Common myeloid progenitor, CD34-positive (primary cell): ENCODE measurements at regions not wholly inside any gene's neighbourhood (a gene's known extent, or its start where the extent isn't known, plus 50 kb on each side); places are given as distances from the start of the nearest gene placed in this dataset.

ENCODE experiments used
- CTCF ChIA-PET: fragments of 350-600 bp; sonication (Branson Sonifier 250); formaldehyde crosslinking; loops from one replicate; lab custom pipeline; 2021; ENCODE audit warnings: antibody characterized with exemption; lab: Charles Lee
- POLR2A ChIA-PET: fragments of 350-600 bp; sonication (Branson Sonifier 250); formaldehyde crosslinking; loops from one replicate; lab custom pipeline; 2021; ENCODE audit warnings: antibody characterized with exemption; lab: Charles Lee
- DNase-seq, 3 donors: peaks; one replicate each; pipeline versions ENCODE4 v3.0.0 to v3.0.0-alpha.2; 2013
- H3K27ac ChIP-seq, 2 experiments: 1 replicate in 1 of 2; 2 replicates in 1 of 2; pipeline ENCODE4 v1.7.0; 2013; ENCODE audit warnings: inconsistent platforms in 2 of 2, low read length in 2 of 2, mild to moderate bottlenecking in 2 of 2, low read depth in 1 of 2, moderate library complexity in 1 of 2; ENCODE audit not compliant: severe bottlenecking in 2 of 2, insufficient read depth in 1 of 2, poor library complexity in 1 of 2
- H3K27me3 ChIP-seq, 5 experiments: replicated peaks in 2 of 5; 1 replicate in 3 of 5; 2 replicates in 2 of 5; pipeline versions ENCODE4 v1.6.1 to v1.7.0; 2013; ENCODE audit warnings: low read length in 4 of 5, mild to moderate bottlenecking in 2 of 5, moderate library complexity in 2 of 5, inconsistent platforms in 1 of 5; ENCODE audit not compliant: insufficient read depth in 5 of 5, control insufficient read depth in 4 of 5
- H3K36me3 ChIP-seq, 4 experiments: 1 replicate in 2 of 4; 2 replicates in 2 of 4; pipeline versions ENCODE4 v1.6.1 to v1.7.0; 2013; ENCODE audit warnings: low read length in 3 of 4, control low read depth in 1 of 4, mild to moderate bottlenecking in 1 of 4; ENCODE audit not compliant: control insufficient read depth in 4 of 4, insufficient read depth in 4 of 4
- H3K4me1 ChIP-seq, 4 experiments: 1 replicate in 3 of 4; 2 replicates in 1 of 4; pipeline versions ENCODE4 v1.6.1 to v1.7.1; 2013; ENCODE audit warnings: low read length in 3 of 4, mild to moderate bottlenecking in 3 of 4, control low read depth in 1 of 4, inconsistent platforms in 1 of 4, moderate library complexity in 1 of 4; ENCODE audit not compliant: control insufficient read depth in 4 of 4, insufficient read depth in 4 of 4; ENCODE audit errors: control extremely low read depth in 1 of 4
- H3K4me3 ChIP-seq, 7 experiments: 1 replicate in 4 of 7; 2 replicates in 3 of 7; pipeline versions ENCODE4 v1.5.1 to v1.7.0; 2013; ENCODE audit warnings: mild to moderate bottlenecking in 7 of 7, low read length in 6 of 7, moderate library complexity in 6 of 7, inconsistent platforms in 2 of 7, low read depth in 2 of 7, control low read depth in 1 of 7; ENCODE audit not compliant: insufficient read depth in 4 of 7, control insufficient read depth in 1 of 7; ENCODE audit errors: extremely low read depth in 1 of 7
- H3K9me3 ChIP-seq, 5 experiments: 1 replicate in 4 of 5; 2 replicates in 1 of 5; pipeline versions ENCODE4 v1.6.1 to v1.7.1; 2013; ENCODE audit warnings: low read length in 4 of 5, mild to moderate bottlenecking in 2 of 5, inconsistent platforms in 1 of 5, low read depth in 1 of 5, moderate library complexity in 1 of 5; ENCODE audit not compliant: control insufficient read depth in 4 of 5, insufficient read depth in 2 of 5; ENCODE audit errors: control extremely low read depth in 1 of 5
- WGBS: methylation state at CpG from one replicate; pipeline ENCODE4 v1.1.5; 2013; ENCODE audit not compliant: insufficient coverage; 5-methylcytosine and 5-hydroxymethylcytosine counted together

GRCh38 chr20:41671143-41671542 lies 53.0 kb upstream of the CHD6 start:
- ChIA-PET CTCF (no interaction called here), POLR2A (no interaction called here)
- WGBS = 96% methylated on average over 4 of the region's 6 CpGs
- H3K9me3 ChIP-seq = no peaks in the 10 kb centered on the region
- H3K4me1 ChIP-seq = peaks cover 0 to 24% (median 7%) of the 10 kb centered on the region in 4 experiments
- no peak overlapping the region for H3K4me3 ChIP-seq
- DNase-seq = no peak
- peaks cover 0 to 6% (median 0%) of the 10 kb centered on the region in 5 experiments for H3K27me3 ChIP-seq
- H3K36me3 ChIP-seq = no peaks in the 10 kb centered on the region
- no peak overlapping the region for H3K27ac ChIP-seq

- Histone ChIP-seq H3K36me3 (no peaks in the 10 kb centered on the region), H3K4me1 (peaks cover 0 to 24% (median 7%) of the 10 kb centered on the region in 4 experiments), H3K9me3 (no peaks in the 10 kb centered on the region), H3K4me3 (no peak overlapping the region), H3K27ac (no peak overlapping the region), H3K27me3 (peaks cover 0 to 2% (median 0%) of the 10 kb centered on the region in 5 experiments)
- ChIA-PET POLR2A (no interaction called here), CTCF (no interaction called here)
- no peak for DNase-seq
- WGBS = 80% methylated on average over 6 of the region's 6 CpGs
These were observed 52.5 kb upstream of the CHD6 start for GRCh38 chr20:41670631-41671030.

GRCh38 chr20:41669708-41670263 lies 51.6 kb upstream of the CHD6 start:
- CTCF ChIA-PET = no interaction called here
- no peaks in the 10 kb centered on the region for H3K36me3 ChIP-seq
- peak in 2 of 3 donors; percentile 51 to 65 for DNase-seq
- no peaks in the 10 kb centered on the region for H3K9me3 ChIP-seq
- WGBS = 7% methylated on average over 3 of the region's 6 CpGs
- peaks cover 0 to 24% (median 7%) of the 10 kb centered on the region in 4 experiments for H3K4me1 ChIP-seq
- H3K27ac ChIP-seq = no peak overlapping the region
- POLR2A ChIA-PET = no interaction called here
- H3K27me3 ChIP-seq = no peaks in the 10 kb centered on the region
- peak overlapping the region in 1 of 7 experiments; percentile 2 for H3K4me3 ChIP-seq

- Histone ChIP-seq H3K9me3 (no peaks in the 10 kb centered on the region), H3K4me1 (peaks cover 0 to 24% (median 7%) of the 10 kb centered on the region in 4 experiments), H3K27me3 (peaks cover 0 to 2% (median 0%) of the 10 kb centered on the region in 5 experiments), H3K4me3 (no peak overlapping the region), H3K27ac (no peak overlapping the region), H3K36me3 (no peaks in the 10 kb centered on the region)
- whole genome bisulfite sequencing = 100% methylated on average over 1 of the region's 1 CpG
- ChIA-PET CTCF (interaction anchor here (0.6 kb wide), 1 partner anchor 21 kb away, joined by 3 read pairs; no protein-coding TSS in a partner anchor), POLR2A (no interaction called here)
- DNase-seq = no peak
These were observed 50.0 kb upstream of the CHD6 start for GRCh38 chr20:41668057-41668749.
